HEK293T (cell line): ENCODE measurements at regions not wholly inside any gene's neighbourhood (a gene's known extent, or its start where the extent isn't known, plus 50 kb on each side); places are given as distances from the start of the nearest gene placed in this dataset.

Experiments
- ARNT ChIP-seq: fragments of 450-650 bp; IDR thresholded peaks from 2 replicates; pipeline ENCODE4 v1.6.1; 2017; ENCODE audit warnings: mild to moderate bottlenecking
- BHLHE40 ChIP-seq: fragments of 450-650 bp; IDR thresholded peaks from 2 replicates; pipeline ENCODE4 v1.6.1; 2016; ENCODE audit warnings: mild to moderate bottlenecking, moderate library complexity, borderline replicate concordance
- CTBP1 ChIP-seq: fragments of 450-650 bp; IDR thresholded peaks from 2 replicates; pipeline ENCODE4 v1.6.1; 2016; ENCODE audit warnings: borderline replicate concordance
- FOXA1 ChIP-seq: fragments of 450-650 bp; IDR thresholded peaks from 2 replicates; pipeline ENCODE4 v1.6.1; 2016; ENCODE audit warnings: mild to moderate bottlenecking
- FOXM1 ChIP-seq: fragments of 450-650 bp; IDR thresholded peaks from 2 replicates; pipeline ENCODE4 v1.6.1; 2017; ENCODE audit warnings: mild to moderate bottlenecking, borderline replicate concordance
- NFRKB ChIP-seq: fragments of 450-650 bp; IDR thresholded peaks from 2 replicates; pipeline ENCODE4 v1.6.1; 2016; ENCODE audit warnings: mild to moderate bottlenecking, moderate library complexity
- PKNOX1 ChIP-seq: fragments of 450-650 bp; IDR thresholded peaks from 2 replicates; pipeline ENCODE4 v1.6.1; 2016
- SP1 ChIP-seq: fragments of 450-650 bp; IDR thresholded peaks from 2 replicates; pipeline ENCODE4 v1.6.1; 2017

GRCh38 chrX:149208307-149208706 is 296.8 kb downstream of the IDS start:
- TF ChIP-seq FOXM1 = no peak
- TF ChIP-seq BHLHE40 = no peak
- TF ChIP-seq ARNT = no peak
- no peak for TF ChIP-seq NFRKB
- TF ChIP-seq SP1 = no peak
- TF ChIP-seq FOXA1 = no peak
- no peak for TF ChIP-seq PKNOX1
- no peak for TF ChIP-seq CTBP1
